NCI-H510A (cell line): ENCODE measurements at regions not wholly inside any gene's neighbourhood (a gene's known extent, or its start where the extent isn't known, plus 50 kb on each side); places are given as distances from the start of the nearest gene placed in this dataset.

Experiments used
- DNase-seq: peaks from one replicate; lab custom pipeline; 2025; lab: John Stamatoyannopoulos, UW

GRCh38 chr10:2340831-2341647, 603.7 kb upstream of the ADARB2 start:
- DNase-seq = no peak

- DNase-seq = no peak
These were observed 598.3 kb upstream of the ADARB2 start for GRCh38 chr10:2335626-2336025.

DNA sequence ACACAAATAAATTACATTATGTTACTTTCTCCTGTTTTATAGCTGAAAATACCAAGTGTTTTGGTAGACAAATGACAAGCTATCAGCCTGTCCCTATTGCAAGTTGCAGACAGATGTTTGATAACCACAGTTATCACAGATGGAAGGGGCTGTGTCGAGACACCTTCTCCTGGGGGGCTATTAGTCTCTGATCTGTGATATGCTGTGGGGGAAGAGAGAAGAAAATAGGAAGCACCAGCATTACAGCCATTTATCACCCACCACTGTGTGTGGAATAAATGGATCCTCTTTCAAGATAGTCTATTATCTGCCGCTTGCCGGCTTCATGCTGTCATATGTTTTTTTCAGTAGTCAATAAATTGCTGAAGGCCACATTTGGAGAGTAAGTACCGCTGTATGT, 597.2 kb upstream of the ADARB2 start:
- no peak for DNase-seq

- no peak for DNase-seq
These were observed 591.8 kb upstream of the ADARB2 start for GRCh38 chr10:2329082-2329481.

- no peak for DNase-seq
These were observed 589.1 kb upstream of the ADARB2 start for GRCh38 chr10:2326411-2326810.

- DNase-seq = peak; percentile 20
These were observed 577.7 kb upstream of the ADARB2 start for GRCh38 chr10:2315045-2315485.

DNA sequence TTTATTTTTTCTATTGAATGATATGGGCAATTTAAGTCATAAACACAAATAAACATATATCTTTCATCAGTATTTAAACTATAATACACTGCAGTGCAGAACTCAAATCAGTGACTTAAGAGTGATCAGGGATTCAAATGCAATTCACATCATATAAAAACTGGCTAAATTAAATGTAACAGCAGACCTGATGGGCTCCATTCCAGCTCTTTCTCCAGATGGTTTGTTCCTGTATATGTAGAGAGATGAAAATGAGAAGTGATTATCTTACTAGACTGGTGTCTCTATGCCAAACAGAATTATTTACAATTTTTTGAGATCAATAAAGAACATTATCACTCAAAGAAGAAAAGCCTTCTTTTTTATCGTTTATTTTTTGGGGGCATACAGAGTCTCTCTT, 568.8 kb upstream of the ADARB2 start:
- DNase-seq = no peak

GRCh38 chr10:2303169-2303568, 565.8 kb upstream of the ADARB2 start:
- DNase-seq = no peak

DNA sequence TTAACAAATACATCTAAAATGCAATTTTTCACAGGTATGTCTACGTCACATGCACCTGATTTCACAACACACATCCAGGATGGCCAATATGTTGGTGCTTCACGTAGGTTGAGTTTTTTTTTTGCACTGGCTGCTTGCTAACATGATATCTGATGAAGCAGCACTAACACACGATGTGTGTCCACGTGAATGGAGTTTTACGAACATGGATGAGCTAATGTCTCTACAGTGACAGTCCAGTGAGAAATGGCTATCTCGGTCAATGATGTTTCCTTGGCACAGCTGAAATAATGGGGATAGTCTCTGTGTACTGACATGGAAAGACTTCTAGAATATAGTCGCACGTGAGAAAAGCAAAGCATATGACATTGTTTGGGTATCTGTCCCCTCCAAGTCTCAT, 563.9 kb upstream of the ADARB2 start:
- DNase-seq = no peak

GRCh38 chr10:2300231-2300630, 562.9 kb upstream of the ADARB2 start:
- DNase-seq = no peak

GRCh38 chr10:2296179-2296891, 559.0 kb upstream of the ADARB2 start:
- no peak for DNase-seq

DNA sequence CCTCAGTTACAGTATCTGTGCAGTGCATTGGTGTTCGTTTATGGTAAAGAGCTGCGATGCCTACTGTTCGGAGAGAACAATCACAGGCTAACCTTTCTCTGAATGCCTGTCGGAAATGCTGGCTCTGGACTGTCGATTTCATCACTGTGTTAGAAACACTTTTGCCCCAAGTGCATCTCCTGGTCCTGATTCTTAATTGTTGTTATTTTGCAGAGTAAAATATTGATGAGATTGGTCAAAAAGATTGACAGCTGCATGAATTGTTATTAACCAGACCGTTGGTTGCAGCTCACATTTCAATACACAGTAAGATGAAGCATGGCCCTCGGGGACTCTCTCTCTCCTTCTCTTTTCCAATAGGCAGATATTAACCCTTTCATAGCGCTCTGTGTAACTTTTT, 557.4 kb upstream of the ADARB2 start:
- no peak for DNase-seq

- DNase-seq = no peak
These were observed 546.7 kb upstream of the ADARB2 start for GRCh38 chr10:2284071-2284470.

DNA sequence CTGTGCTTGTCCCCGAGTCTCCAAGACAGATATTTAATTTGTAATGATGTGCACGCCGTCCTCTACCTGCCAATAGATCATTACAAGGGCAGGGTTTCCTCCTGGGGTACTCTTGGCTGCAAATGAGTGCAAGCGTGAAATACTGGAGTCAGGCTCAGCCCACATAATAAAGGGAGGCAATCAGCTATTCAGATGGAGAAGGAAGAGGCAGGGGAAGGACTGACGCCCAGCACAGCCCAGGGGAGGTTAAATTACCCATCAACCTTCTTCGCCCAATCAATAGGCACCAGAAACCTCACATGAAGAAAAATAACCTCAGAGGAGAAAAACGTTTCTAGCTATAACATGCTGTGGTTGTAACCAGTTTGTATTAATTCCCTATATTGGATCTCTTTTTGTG, 544.9 kb upstream of the ADARB2 start:
- no peak for DNase-seq

- no peak for DNase-seq
These were observed 543.5 kb upstream of the ADARB2 start for GRCh38 chr10:2280713-2281300.

GRCh38 chr10:2279711-2280110, 542.4 kb upstream of the ADARB2 start:
- no peak for DNase-seq

GRCh38 chr10:2278363-2278762, 541.0 kb upstream of the ADARB2 start:
- no peak for DNase-seq

- no peak for DNase-seq
These were observed 526.2 kb upstream of the ADARB2 start for GRCh38 chr10:2263561-2263960.

- no peak for DNase-seq
These were observed 525.6 kb upstream of the ADARB2 start for GRCh38 chr10:2262878-2263277.

- DNase-seq = no peak
These were observed 525.0 kb upstream of the ADARB2 start for GRCh38 chr10:2262333-2262732.

GRCh38 chr10:2256241-2256640, 518.9 kb upstream of the ADARB2 start:
- no peak for DNase-seq

- no peak for DNase-seq
These were observed 514.8 kb upstream of the ADARB2 start for GRCh38 chr10:2252096-2252495.

GRCh38 chr10:2251631-2252030, 514.3 kb upstream of the ADARB2 start:
- no peak for DNase-seq
